ENCODE measurements at regions not wholly inside any gene's neighbourhood (a gene's known extent, or its start where the extent isn't known, plus 50 kb on each side); places are given as distances from the start of the nearest gene placed in this dataset.

GRCh38 chr4:155616117-155616516, 50.5 kb upstream of the GUCY1A1 start:
- no peak for DNase-seq

- DNase-seq: no peak
Observed at GRCh38 chr4:155615081-155615887, 51.4 kb upstream of the GUCY1A1 start.

- no peak for DNase-seq
Observed at GRCh38 chr4:155614111-155614762, 52.4 kb upstream of the GUCY1A1 start.

GRCh38 chr4:155612074-155612473, 54.6 kb upstream of the GUCY1A1 start:
- DNase-seq: no peak

DNA sequence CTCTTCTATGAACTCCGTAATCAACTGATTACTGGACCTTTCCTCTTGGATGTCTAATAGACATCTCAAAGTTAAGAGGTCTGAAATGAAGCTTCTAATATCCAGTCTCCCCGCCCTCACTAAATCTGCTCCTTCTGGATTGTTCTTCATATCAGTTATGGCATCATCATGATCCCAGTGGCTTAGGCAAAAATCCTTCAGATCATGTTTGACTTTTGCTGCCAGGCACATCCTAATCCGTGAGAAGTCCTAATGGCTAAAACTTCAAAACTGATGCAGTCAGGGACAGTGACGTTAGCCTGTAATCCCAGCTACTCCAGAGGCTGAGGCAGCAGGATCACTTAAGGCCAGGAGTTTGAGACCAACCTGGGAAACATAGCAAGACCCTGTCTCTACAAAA, 55.1 kb upstream of the GUCY1A1 start:
- DNase-seq: no peak

GRCh38 chr4:155610143-155610542, 56.5 kb upstream of the GUCY1A1 start:
- DNase-seq: no peak

DNA sequence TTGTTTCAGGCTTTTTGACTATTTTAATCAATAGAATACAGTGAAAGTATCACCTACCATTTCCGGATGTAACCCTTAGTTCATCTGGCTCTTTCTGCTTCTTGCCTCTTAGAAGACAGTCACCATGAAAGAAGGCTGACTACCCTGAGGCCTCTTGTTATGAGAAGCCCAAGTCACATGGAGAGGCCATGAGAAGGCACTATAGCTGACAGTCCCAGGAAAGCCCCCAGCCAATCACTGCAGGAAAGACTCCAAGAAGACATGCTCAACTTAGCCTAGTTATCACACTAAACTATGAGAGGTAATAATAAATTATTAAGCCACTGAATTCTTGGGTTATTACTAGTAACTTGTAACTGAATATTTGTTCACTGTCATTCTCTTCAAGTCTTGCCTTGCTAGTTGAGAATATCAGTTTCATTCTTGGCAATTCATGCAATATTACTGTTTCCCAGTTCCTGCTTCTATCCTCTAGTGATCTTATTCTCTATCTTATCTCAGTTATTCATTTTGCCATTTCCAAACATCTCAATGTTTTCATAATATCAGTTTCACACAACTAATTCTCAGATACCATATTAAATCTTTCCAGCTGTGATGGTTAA, 57.1 kb upstream of the GUCY1A1 start:
- no peak for DNase-seq

GRCh38 chr4:155608225-155608885, 58.3 kb upstream of the GUCY1A1 start:
- no peak for DNase-seq

DNA sequence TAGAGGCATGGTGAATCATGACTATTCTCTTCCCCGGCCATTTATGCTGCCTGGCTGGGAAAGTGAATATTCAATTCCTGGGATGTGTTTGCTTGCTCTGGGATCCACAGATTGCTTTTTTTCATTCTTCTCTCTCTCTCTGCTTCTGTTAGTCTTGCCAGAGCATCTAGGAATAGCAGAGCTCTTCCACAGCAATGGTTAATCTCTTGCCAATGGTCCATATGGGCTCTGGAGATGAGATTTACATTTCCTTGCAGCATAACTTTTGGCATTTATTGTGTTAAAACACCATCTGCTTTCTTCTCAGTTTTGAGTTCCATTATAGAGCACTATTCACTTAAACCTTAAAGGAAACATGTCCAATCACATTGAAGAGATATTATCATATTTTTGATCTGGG, 59.2 kb upstream of the GUCY1A1 start:
- no peak for DNase-seq

DNA sequence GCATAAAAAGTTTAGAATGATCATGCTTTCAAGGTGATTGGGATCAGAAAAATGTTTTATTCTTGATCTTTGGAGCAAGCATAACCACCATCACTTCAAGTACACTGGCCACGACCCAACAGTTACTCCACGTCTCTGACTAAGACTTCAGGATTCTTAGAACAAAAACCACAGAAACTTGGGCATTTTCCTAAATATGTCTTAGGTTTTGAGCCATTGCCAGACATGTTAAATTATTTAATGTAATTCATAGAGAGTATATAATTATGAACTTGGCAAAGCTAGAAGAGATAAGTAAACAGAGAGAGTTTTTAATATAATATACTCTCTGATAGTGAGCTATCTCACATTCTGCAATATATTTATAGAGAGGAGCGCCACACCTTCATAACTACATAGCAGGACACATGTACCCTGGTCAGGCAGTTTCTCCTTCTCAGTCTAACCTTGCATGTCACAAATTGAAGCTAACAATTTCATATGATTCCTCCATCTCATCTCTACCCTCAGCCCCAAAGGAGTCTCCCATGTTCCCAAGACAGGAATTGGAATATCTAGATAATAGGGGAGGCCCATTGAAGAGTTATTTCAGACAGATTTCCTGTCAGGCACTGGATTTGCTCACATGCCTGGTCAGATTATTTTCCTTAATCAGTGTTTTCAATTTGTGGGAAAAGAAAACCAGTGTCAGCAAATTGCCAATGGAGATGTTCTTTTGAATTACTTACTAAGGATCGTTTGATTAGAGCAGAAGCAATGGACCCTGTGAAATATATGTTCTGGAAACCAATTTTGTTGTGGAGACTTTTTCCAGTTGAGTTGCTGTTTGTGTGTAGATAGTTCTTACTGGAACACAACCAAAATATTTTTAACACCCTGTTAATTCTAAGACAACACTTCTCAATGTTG, 61.7 kb upstream of the GUCY1A1 start:
- DNase-seq: no peak

- no peak for DNase-seq
Observed at GRCh38 chr4:155603360-155603891, 63.2 kb upstream of the GUCY1A1 start.

GRCh38 chr4:155602351-155603140, 64.1 kb upstream of the GUCY1A1 start:
- DNase-seq: no peak

DNA sequence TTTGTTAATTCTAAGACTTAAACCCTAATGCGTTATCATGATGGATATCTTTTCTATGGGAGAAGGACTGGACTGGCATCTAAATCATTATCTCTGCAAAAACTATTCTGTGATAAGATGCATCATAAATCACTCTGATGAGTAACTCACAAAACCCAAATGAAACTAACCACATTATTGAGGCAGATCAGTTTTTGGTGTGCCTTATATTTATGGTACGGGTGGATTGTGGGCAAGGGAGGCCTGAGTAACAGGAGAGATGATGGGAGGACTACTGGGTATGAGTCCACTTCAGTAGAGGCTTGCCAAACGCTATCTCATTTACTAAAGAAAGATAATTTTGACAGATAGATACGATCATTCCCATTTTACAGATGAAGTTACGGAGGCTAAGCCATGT, 66.4 kb upstream of the GUCY1A1 start:
- DNase-seq: no peak

GRCh38 chr4:155599596-155599995, 67.1 kb upstream of the GUCY1A1 start:
- no peak for DNase-seq

DNA sequence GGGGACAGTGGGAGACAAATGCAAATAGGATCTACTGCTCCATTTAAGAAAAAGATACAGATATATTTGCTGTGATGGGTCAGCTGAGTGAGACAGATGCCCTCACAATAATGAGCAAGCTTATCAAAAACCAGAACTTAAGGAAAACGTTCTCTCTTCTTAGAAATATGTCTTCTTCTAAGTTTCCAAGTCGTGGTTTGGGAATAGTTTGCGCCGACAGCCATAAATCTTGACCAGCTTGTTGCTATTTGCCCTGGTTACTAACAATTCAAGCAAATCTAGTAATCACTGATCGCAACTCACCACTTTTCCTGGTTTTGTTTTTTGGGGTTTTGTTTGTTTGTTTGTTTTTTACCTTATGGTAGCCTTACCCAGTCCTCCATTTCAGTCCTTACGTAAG, 67.6 kb upstream of the GUCY1A1 start:
- no peak for DNase-seq

- DNase-seq: no peak
Observed at GRCh38 chr4:155597933-155598451, 68.7 kb upstream of the GUCY1A1 start.

- DNase-seq: no peak
Observed at GRCh38 chr4:155597281-155597680, 69.4 kb upstream of the GUCY1A1 start.

GRCh38 chr4:155593793-155594192, 72.9 kb upstream of the GUCY1A1 start:
- no peak for DNase-seq

- DNase-seq: no peak
Observed at GRCh38 chr4:155592938-155593297, 73.7 kb upstream of the GUCY1A1 start.

DNA sequence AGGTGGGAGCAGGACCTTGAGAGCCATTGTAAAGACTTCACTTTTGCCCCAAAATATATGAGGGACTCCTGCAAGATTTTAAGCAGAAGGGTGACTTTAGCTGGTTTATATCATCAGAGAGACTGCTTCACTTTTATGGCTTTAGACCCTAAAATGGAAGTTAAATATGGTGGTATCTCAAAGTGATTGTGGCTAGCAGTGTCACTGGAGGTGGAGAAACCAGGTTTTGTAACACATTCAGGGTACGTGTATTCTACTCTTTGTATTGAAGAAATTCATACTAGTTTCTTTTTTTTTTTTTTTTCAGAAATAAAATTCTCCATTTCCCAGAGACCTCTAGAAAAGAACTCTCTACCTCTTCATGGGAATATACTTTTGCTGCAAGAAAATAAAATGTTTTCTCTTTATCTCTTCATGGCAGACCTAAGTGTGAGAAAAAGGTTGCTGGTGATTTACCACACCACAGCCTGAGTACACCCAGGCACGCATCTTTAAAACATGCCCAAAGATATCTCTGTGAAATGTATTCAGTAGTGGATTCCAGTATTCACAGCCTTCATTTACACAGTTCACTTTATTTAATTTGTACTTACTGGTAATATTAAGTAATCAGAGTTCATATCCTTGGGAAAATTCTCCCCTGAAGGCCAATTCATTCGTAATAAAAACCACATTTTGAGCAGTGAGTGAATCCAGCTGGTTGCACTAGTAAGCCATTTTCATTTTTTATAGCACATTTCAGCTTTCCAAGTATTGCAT, 74.3 kb upstream of the GUCY1A1 start:
- DNase-seq: no peak
